ENCODE measurements at regions not wholly inside any gene's neighbourhood (a gene's known extent, or its start where the extent isn't known, plus 50 kb on each side); places are given as distances from the start of the nearest gene placed in this dataset.
"Not testable (repeated sequence)": the region's sequence is repeated elsewhere in the genome, so short reads cannot be mapped to it uniquely, and the experiment has no call there.

GRCh38 chr18:42537291-42537690, 578.2 kb downstream of the RIT2 start:
- Histone ChIP-seq H3K27me3 (ENCODE audit: control insufficient read depth, insufficient read depth, low read length) (no peaks in the 10 kb centered on the region), H3K4me3 (ENCODE audit: low read depth, low read length) (no peak overlapping the region), H3K36me3 (ENCODE audit: control insufficient read depth, insufficient read depth, low read length) (no peaks in the 10 kb centered on the region)
- TF ChIP-seq, protein P1, sequence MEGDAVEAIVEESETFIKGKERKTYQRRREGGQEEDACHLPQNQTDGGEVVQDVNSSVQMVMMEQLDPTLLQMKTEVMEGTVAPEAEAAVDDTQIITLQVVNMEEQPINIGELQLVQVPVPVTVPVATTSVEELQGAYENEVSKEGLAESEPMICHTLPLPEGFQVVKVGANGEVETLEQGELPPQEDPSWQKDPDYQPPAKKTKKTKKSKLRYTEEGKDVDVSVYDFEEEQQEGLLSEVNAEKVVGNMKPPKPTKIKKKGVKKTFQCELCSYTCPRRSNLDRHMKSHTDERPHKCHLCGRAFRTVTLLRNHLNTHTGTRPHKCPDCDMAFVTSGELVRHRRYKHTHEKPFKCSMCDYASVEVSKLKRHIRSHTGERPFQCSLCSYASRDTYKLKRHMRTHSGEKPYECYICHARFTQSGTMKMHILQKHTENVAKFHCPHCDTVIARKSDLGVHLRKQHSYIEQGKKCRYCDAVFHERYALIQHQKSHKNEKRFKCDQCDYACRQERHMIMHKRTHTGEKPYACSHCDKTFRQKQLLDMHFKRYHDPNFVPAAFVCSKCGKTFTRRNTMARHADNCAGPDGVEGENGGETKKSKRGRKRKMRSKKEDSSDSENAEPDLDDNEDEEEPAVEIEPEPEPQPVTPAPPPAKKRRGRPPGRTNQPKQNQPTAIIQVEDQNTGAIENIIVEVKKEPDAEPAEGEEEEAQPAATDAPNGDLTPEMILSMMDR (IDR thresholded peaks at IDR 0.05; ENCODE audit: insufficient read depth, low read length, poor library complexity, severe bottlenecking), result no peak
- DNase-seq (ENCODE audit: low read depth), result no peak

- Histone ChIP-seq H3K4me3 (ENCODE audit: low read depth, low read length) (no peak overlapping the region), H3K36me3 (ENCODE audit: control insufficient read depth, insufficient read depth, low read length) (no peaks in the 10 kb centered on the region), H3K27me3 (ENCODE audit: control insufficient read depth, insufficient read depth, low read length) (no peaks in the 10 kb centered on the region)
- TF ChIP-seq, protein P1 (IDR thresholded peaks at IDR 0.05; ENCODE audit: insufficient read depth, low read length, poor library complexity, severe bottlenecking), result no peak
- DNase-seq (ENCODE audit: low read depth), result no peak
Observed at GRCh38 chr18:42544901-42545300, 570.6 kb downstream of the RIT2 start.

DNA sequence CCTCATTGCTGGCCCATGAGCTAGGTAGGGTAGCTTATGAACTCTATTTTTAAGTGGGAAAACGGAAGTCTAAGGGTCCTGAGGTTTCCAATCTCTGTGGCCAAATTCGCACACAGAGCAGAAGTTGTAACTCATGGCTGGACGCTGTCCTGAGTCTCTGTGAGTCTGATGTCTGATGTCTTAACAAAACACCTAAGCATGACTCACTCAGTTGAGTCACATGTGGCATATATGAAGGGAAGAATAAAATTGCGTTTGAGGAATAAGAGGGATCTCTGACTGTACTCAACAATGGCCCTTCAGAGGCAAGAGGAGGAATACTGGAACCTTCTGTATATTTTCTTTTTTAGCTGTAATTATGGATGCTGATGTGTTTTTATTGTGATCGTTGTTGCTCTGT, 569.7 kb downstream of the RIT2 start:
- TF ChIP-seq, protein P1 (IDR thresholded peaks at IDR 0.05; ENCODE audit: insufficient read depth, low read length, poor library complexity, severe bottlenecking), result no peak
- DNase-seq (ENCODE audit: low read depth), result peak; percentile 86
- H3K36me3 ChIP-seq (ENCODE audit: control insufficient read depth, insufficient read depth, low read length), result no peaks in the 10 kb centered on the region
- no peaks in the 10 kb centered on the region for H3K27me3 ChIP-seq (ENCODE audit: control insufficient read depth, insufficient read depth, low read length)
- H3K4me3 ChIP-seq (ENCODE audit: low read depth, low read length), result no peak overlapping the region

GRCh38 chr18:42548493-42548892, 567.0 kb downstream of the RIT2 start:
- TF ChIP-seq, protein P1 (IDR thresholded peaks at IDR 0.05; ENCODE audit: insufficient read depth, low read length, poor library complexity, severe bottlenecking), result no peak
- no peak for DNase-seq (ENCODE audit: low read depth)

GRCh38 chr18:42549596-42549995, 565.9 kb downstream of the RIT2 start:
- Histone ChIP-seq H3K4me3 (ENCODE audit: low read depth, low read length) (no peak overlapping the region), H3K27me3 (ENCODE audit: control insufficient read depth, insufficient read depth, low read length) (no peaks in the 10 kb centered on the region), H3K36me3 (ENCODE audit: control insufficient read depth, insufficient read depth, low read length) (no peaks in the 10 kb centered on the region)
- DNase-seq (ENCODE audit: low read depth), result no peak
- TF ChIP-seq, protein P1 (IDR thresholded peaks at IDR 0.05; ENCODE audit: insufficient read depth, low read length, poor library complexity, severe bottlenecking), result no peak

More at GRCh38 chr18:42548493-42548892, 567.0 kb downstream of the RIT2 start:
- Histone ChIP-seq H3K36me3 (ENCODE audit: control insufficient read depth, insufficient read depth, low read length) (no peaks in the 10 kb centered on the region), H3K27me3 (ENCODE audit: control insufficient read depth, insufficient read depth, low read length) (no peaks in the 10 kb centered on the region), H3K4me3 (ENCODE audit: low read depth, low read length) (no peak overlapping the region)

- H3K27me3 ChIP-seq (ENCODE audit: control insufficient read depth, insufficient read depth, low read length); H3K36me3 ChIP-seq (ENCODE audit: control insufficient read depth, insufficient read depth, low read length); DNase-seq (ENCODE audit: low read depth); H3K4me3 ChIP-seq (ENCODE audit: low read depth, low read length): not testable (repeated sequence)
Observed at GRCh38 chr18:42552559-42552958, 562.9 kb downstream of the RIT2 start.
